Karpas-422 (cell line): ENCODE measurements at regions not wholly inside any gene's neighbourhood (a gene's known extent, or its start where the extent isn't known, plus 50 kb on each side); places are given as distances from the start of the nearest gene placed in this dataset.

Experiments
- DNase-seq: peaks from one replicate; pipeline ENCODE4 v3.0.0-alpha.2; 2015
- H2AFZ ChIP-seq: fragments of 200-600 bp; sonication (generic); 2 replicates; pipeline ENCODE4 v1.6.1; 2014; ENCODE audit warnings: antibody characterized with exemption, low read length, mixed read lengths
- H3K27ac ChIP-seq: fragments of 200-600 bp; sonication (generic); 2 replicates; pipeline ENCODE4 v1.5.1; 2014; ENCODE audit warnings: mild to moderate bottlenecking, low read length, moderate library complexity
- H3K27me3 ChIP-seq: fragments of 200-600 bp; sonication (generic); 2 replicates; pipeline ENCODE4 v1.6.1; 2014; ENCODE audit warnings: low read length, mixed read lengths
- H3K36me3 ChIP-seq: fragments of 200-600 bp; sonication (generic); 2 replicates; pipeline ENCODE4 v1.6.1; 2014; ENCODE audit warnings: low read length, mixed read lengths; ENCODE audit not compliant: insufficient read depth
- H3K4me1 ChIP-seq: fragments of 200-600 bp; sonication (generic); 2 replicates; pipeline ENCODE4 v1.6.1; 2014; ENCODE audit warnings: mild to moderate bottlenecking, low read length, mixed read lengths
- H3K4me2 ChIP-seq: fragments of 200-600 bp; sonication (generic); 2 replicates; pipeline ENCODE4 v1.6.1; 2014; ENCODE audit warnings: low read length, low read depth, mild to moderate bottlenecking; ENCODE audit not compliant: poor library complexity, severe bottlenecking
- H3K4me3 ChIP-seq: fragments of 200-600 bp; sonication (generic); 2 replicates; pipeline ENCODE4 v1.5.1; 2014; ENCODE audit warnings: mild to moderate bottlenecking, antibody characterized with exemption, low read length, mixed read lengths
- H3K79me2 ChIP-seq: fragments of 200-600 bp; sonication (generic); 2 replicates; pipeline ENCODE4 v1.6.1; 2014; ENCODE audit warnings: mild to moderate bottlenecking, low read length, mixed read lengths
- H3K9ac ChIP-seq: fragments of 200-600 bp; sonication (generic); 2 replicates; pipeline ENCODE4 v1.6.0; 2014; ENCODE audit warnings: low read length
- H3K9me2 ChIP-seq: fragments of 200-600 bp; sonication (generic), shearing (Covaris generic); replicated peaks from 2 replicates; pipeline ENCODE4 v1.6.0; 2014; ENCODE audit warnings: mild to moderate bottlenecking, low read length, moderate library complexity; ENCODE audit not compliant: insufficient read depth
- H3K9me3 ChIP-seq: fragments of 300-700, 200-600 bp; sonication (generic); 2 replicates; pipeline ENCODE4 v1.6.1; 2014; ENCODE audit warnings: low read length, mixed read lengths
- H4K20me1 ChIP-seq: fragments of 200-600 bp; sonication (generic); 2 replicates; pipeline ENCODE4 v1.6.1; 2014; ENCODE audit warnings: mild to moderate bottlenecking, antibody characterized with exemption, low read length, low read depth; ENCODE audit not compliant: insufficient read depth

- Histone ChIP-seq H2AFZ (no peak overlapping the region), H3K9me2 (no peaks in the 10 kb centered on the region), H3K27me3 (no peaks in the 10 kb centered on the region), H3K79me2 (no peaks in the 10 kb centered on the region), H3K4me2 (no peak overlapping the region), H3K9ac (no peak overlapping the region), H3K9me3 (no peaks in the 10 kb centered on the region), H3K4me3 (no peak overlapping the region), H3K27ac (no peak overlapping the region), H3K36me3 (no peaks in the 10 kb centered on the region), H4K20me1 (no peaks in the 10 kb centered on the region), H3K4me1 (no peaks in the 10 kb centered on the region)
- DNase-seq: no peak
Measured at GRCh38 chr12:93134893-93135285, 205.8 kb upstream of the EEA1 start.

GRCh38 chr12:93135286-93136239 lies 206.5 kb upstream of the EEA1 start:
- no peak overlapping the region for H3K4me3 ChIP-seq

GRCh38 chr12:93136253-93137055 lies 207.4 kb upstream of the EEA1 start:
- H3K9me2 ChIP-seq: no peaks in the 10 kb centered on the region
- no peaks in the 10 kb centered on the region for H3K9me3 ChIP-seq
- H3K9ac ChIP-seq: no peak overlapping the region
- H3K4me1 ChIP-seq: no peaks in the 10 kb centered on the region
- no peaks in the 10 kb centered on the region for H3K36me3 ChIP-seq
- no peaks in the 10 kb centered on the region for H4K20me1 ChIP-seq
- no peak for DNase-seq
- no peak overlapping the region for H3K4me2 ChIP-seq
- H3K27me3 ChIP-seq: no peaks in the 10 kb centered on the region
- H3K4me3 ChIP-seq: no peak overlapping the region
- H3K27ac ChIP-seq: no peak overlapping the region
- no peak overlapping the region for H2AFZ ChIP-seq
- H3K79me2 ChIP-seq: no peaks in the 10 kb centered on the region

More at GRCh38 chr12:93135286-93136239, 206.5 kb upstream of the EEA1 start:
- H3K9ac ChIP-seq: no peak overlapping the region
- no peaks in the 10 kb centered on the region for H3K9me2 ChIP-seq
- DNase-seq: no peak
- no peaks in the 10 kb centered on the region for H3K36me3 ChIP-seq
- no peak overlapping the region for H2AFZ ChIP-seq
- H3K27me3 ChIP-seq: no peaks in the 10 kb centered on the region
- no peaks in the 10 kb centered on the region for H3K79me2 ChIP-seq
- H3K27ac ChIP-seq: no peak overlapping the region
- no peaks in the 10 kb centered on the region for H4K20me1 ChIP-seq
- no peaks in the 10 kb centered on the region for H3K4me1 ChIP-seq
- H3K4me2 ChIP-seq: no peak overlapping the region
- H3K9me3 ChIP-seq: no peaks in the 10 kb centered on the region

- Histone ChIP-seq H3K79me2 (no peaks in the 10 kb centered on the region), H3K4me3 (no peak overlapping the region), H2AFZ (no peak overlapping the region), H4K20me1 (no peaks in the 10 kb centered on the region), H3K4me1 (no peaks in the 10 kb centered on the region), H3K9me3 (no peaks in the 10 kb centered on the region), H3K9me2 (no peaks in the 10 kb centered on the region), H3K36me3 (no peaks in the 10 kb centered on the region), H3K27ac (no peak overlapping the region), H3K27me3 (no peaks in the 10 kb centered on the region), H3K9ac (no peak overlapping the region), H3K4me2 (no peak overlapping the region)
- no peak for DNase-seq
Measured at GRCh38 chr12:93137656-93138612, 208.8 kb upstream of the EEA1 start.

GRCh38 chr12:93139028-93139665 lies 210.1 kb upstream of the EEA1 start:
- no peak overlapping the region for H3K4me3 ChIP-seq
- H3K9ac ChIP-seq: no peak overlapping the region
- H3K36me3 ChIP-seq: no peaks in the 10 kb centered on the region
- no peaks in the 10 kb centered on the region for H4K20me1 ChIP-seq
- no peaks in the 10 kb centered on the region for H3K9me2 ChIP-seq
- no peak overlapping the region for H3K27ac ChIP-seq
- H2AFZ ChIP-seq: no peak overlapping the region
- DNase-seq: peak; percentile 36
- H3K27me3 ChIP-seq: no peaks in the 10 kb centered on the region
- no peaks in the 10 kb centered on the region for H3K79me2 ChIP-seq
- no peaks in the 10 kb centered on the region for H3K9me3 ChIP-seq
- no peaks in the 10 kb centered on the region for H3K4me1 ChIP-seq
- H3K4me2 ChIP-seq: no peak overlapping the region

GRCh38 chr12:93140325-93140724 lies 211.2 kb upstream of the EEA1 start:
- Histone ChIP-seq H2AFZ (no peak overlapping the region), H3K79me2 (no peaks in the 10 kb centered on the region), H4K20me1 (no peaks in the 10 kb centered on the region), H3K9ac (no peak overlapping the region), H3K4me3 (no peak overlapping the region), H3K36me3 (no peaks in the 10 kb centered on the region), H3K4me2 (no peak overlapping the region), H3K9me3 (no peaks in the 10 kb centered on the region), H3K4me1 (no peaks in the 10 kb centered on the region), H3K27me3 (no peaks in the 10 kb centered on the region), H3K9me2 (no peaks in the 10 kb centered on the region), H3K27ac (no peak overlapping the region)
- DNase-seq: no peak

- no peak for DNase-seq
- Histone ChIP-seq H3K9me2 (no peaks in the 10 kb centered on the region), H3K4me3 (no peak overlapping the region), H3K9me3 (no peaks in the 10 kb centered on the region), H3K27ac (no peak overlapping the region), H4K20me1 (no peaks in the 10 kb centered on the region), H3K36me3 (no peaks in the 10 kb centered on the region), H3K27me3 (no peaks in the 10 kb centered on the region), H3K4me1 (no peaks in the 10 kb centered on the region), H3K4me2 (no peak overlapping the region), H3K9ac (no peak overlapping the region), H3K79me2 (no peaks in the 10 kb centered on the region), H2AFZ (no peak overlapping the region)
Measured at GRCh38 chr12:93140801-93141200, 211.7 kb upstream of the EEA1 start.
